ENCODE measurements at regions not wholly inside any gene's neighbourhood (a gene's known extent, or its start where the extent isn't known, plus 50 kb on each side); places are given as distances from the start of the nearest gene placed in this dataset.

- no peaks in the 10 kb centered on the region for H3K9me3 ChIP-seq (ENCODE audit: insufficient read depth, low read length)
- H4K20me1 ChIP-seq (ENCODE audit: low read depth, low read length) = no peaks in the 10 kb centered on the region
- no peak overlapping the region for H3K9ac ChIP-seq (ENCODE audit: low read length)
- H3F3A ChIP-seq (ENCODE audit: insufficient read depth) = no peaks in the 10 kb centered on the region
- H3K27ac ChIP-seq (ENCODE audit: low read depth, low read length) = no peak overlapping the region
- H3K4me3 ChIP-seq (ENCODE audit: insufficient read depth, low read length, poor library complexity, severe bottlenecking) = no peak overlapping the region
- H3K36me3 ChIP-seq (ENCODE audit: low read length) = no peaks in the 10 kb centered on the region
- TF ChIP-seq EZH2phosphoT487 (conservative IDR thresholded peaks at IDR 0.05; ENCODE audit: low read length) (no peak), CTCF (IDR thresholded peaks at IDR 0.05; ENCODE audit: insufficient read depth, low read length, poor library complexity, severe bottlenecking) (no peak)
- no peak overlapping the region for H3K4me2 ChIP-seq (ENCODE audit: low read depth, low read length, poor library complexity, severe bottlenecking)
- 0 out of 2 replicates have a peak, but pooled peaks cover 3% of the 10 kb centered on the region for H3K9me2 ChIP-seq (replicated peaks; ENCODE audit: insufficient read depth, low read length)
- no peak overlapping the region for H2AFZ ChIP-seq (ENCODE audit: low read depth, low read length, severe bottlenecking)
- H3K79me2 ChIP-seq (ENCODE audit: insufficient read depth, low read length) = no peaks in the 10 kb centered on the region
- no peaks in the 10 kb centered on the region for H3K27me3 ChIP-seq (ENCODE audit: low read length)
Observed at GRCh38 chr13:72139192-72139591, 272.2 kb upstream of the DACH1 start.

GRCh38 chr13:72132075-72132474 lies 265.1 kb upstream of the DACH1 start:
- Histone ChIP-seq H3K4me3 (ENCODE audit: insufficient read depth, low read length, poor library complexity, severe bottlenecking) (no peak overlapping the region), H3K27ac (ENCODE audit: low read depth, low read length) (no peak overlapping the region), H3K4me2 (ENCODE audit: low read depth, low read length, poor library complexity, severe bottlenecking) (no peak overlapping the region), H3K79me2 (ENCODE audit: insufficient read depth, low read length) (no peaks in the 10 kb centered on the region), H3K27me3 (ENCODE audit: low read length) (no peaks in the 10 kb centered on the region), H3K9me2 (replicated peaks; ENCODE audit: insufficient read depth, low read length) (no peaks in the 10 kb centered on the region), H3K9me3 (ENCODE audit: insufficient read depth, low read length) (no peaks in the 10 kb centered on the region), H3K36me3 (ENCODE audit: low read length) (no peaks in the 10 kb centered on the region), H3K9ac (ENCODE audit: low read length) (no peak overlapping the region), H4K20me1 (ENCODE audit: low read depth, low read length) (no peaks in the 10 kb centered on the region), H2AFZ (ENCODE audit: low read depth, low read length, severe bottlenecking) (no peak overlapping the region), H3F3A (ENCODE audit: insufficient read depth) (no peaks in the 10 kb centered on the region)
- TF ChIP-seq EZH2phosphoT487 (conservative IDR thresholded peaks at IDR 0.05; ENCODE audit: low read length) (no peak), CTCF (IDR thresholded peaks at IDR 0.05; ENCODE audit: insufficient read depth, low read length, poor library complexity, severe bottlenecking) (no peak)

- H3K4me2 ChIP-seq (ENCODE audit: low read depth, low read length, poor library complexity, severe bottlenecking) = no peak overlapping the region
- H3K27me3 ChIP-seq (ENCODE audit: low read length) = no peaks in the 10 kb centered on the region
- no peak overlapping the region for H3K9ac ChIP-seq (ENCODE audit: low read length)
- H3K9me2 ChIP-seq (replicated peaks; ENCODE audit: insufficient read depth, low read length) = no peaks in the 10 kb centered on the region; the same call in 1 of the 2 replicates
- H3K36me3 ChIP-seq (ENCODE audit: low read length) = no peaks in the 10 kb centered on the region
- H3F3A ChIP-seq (ENCODE audit: insufficient read depth) = no peaks in the 10 kb centered on the region
- TF ChIP-seq EZH2phosphoT487 (conservative IDR thresholded peaks at IDR 0.05; ENCODE audit: low read length) (no peak), CTCF (IDR thresholded peaks at IDR 0.05; ENCODE audit: insufficient read depth, low read length, poor library complexity, severe bottlenecking) (no peak)
- no peaks in the 10 kb centered on the region for H3K79me2 ChIP-seq (ENCODE audit: insufficient read depth, low read length)
- no peaks in the 10 kb centered on the region for H3K9me3 ChIP-seq (ENCODE audit: insufficient read depth, low read length)
- no peak overlapping the region for H3K27ac ChIP-seq (ENCODE audit: low read depth, low read length)
- no peaks in the 10 kb centered on the region for H4K20me1 ChIP-seq (ENCODE audit: low read depth, low read length)
- H3K4me3 ChIP-seq (ENCODE audit: insufficient read depth, low read length, poor library complexity, severe bottlenecking) = no peak overlapping the region
- H2AFZ ChIP-seq (ENCODE audit: low read depth, low read length, severe bottlenecking) = no peak overlapping the region
Observed at GRCh38 chr13:72129117-72129516, 262.1 kb upstream of the DACH1 start.

Measured in SU-DHL-6 (cell line).